ENCODE measurements at regions not wholly inside any gene's neighbourhood (a gene's known extent, or its start where the extent isn't known, plus 50 kb on each side); places are given as distances from the start of the nearest gene placed in this dataset.

DNA sequence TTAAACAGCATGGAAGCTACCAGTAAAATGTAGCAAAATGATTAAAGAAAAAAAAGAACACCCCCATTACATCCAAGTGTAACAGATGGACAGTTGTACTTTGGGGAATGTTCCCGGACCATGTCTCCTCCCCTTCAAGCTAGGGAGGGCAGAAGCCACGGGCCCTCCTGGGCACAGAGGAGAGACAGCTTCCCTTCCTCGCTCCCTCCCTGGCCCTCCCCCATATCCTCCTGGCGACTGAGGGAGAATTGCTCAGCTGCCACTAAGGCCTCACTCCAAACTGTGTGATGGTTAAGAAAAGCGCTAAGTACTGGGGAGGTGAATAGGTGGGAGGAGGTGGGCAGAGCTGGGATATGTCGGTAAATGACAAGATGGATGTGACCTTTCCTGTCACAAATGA, 358.0 kb downstream of the HRH4 start:
- H3K4me3 ChIP-seq (ENCODE audit: low read depth, low read length) = no peak overlapping the region
- TF ChIP-seq CTCF (IDR thresholded peaks at IDR 0.05; ENCODE audit: low read depth, low read length) = no peak
- no peak for DNase-seq (ENCODE audit: low read depth, low spot score)
- in situ Hi-C loops (cut with HindIII; ENCODE audit: low sequenced_read_pairs) = no loop called here

GRCh38 chr18:24819141-24819890, 358.9 kb downstream of the HRH4 start:
- DNase-seq (ENCODE audit: low read depth, low spot score) = no peak
- no peak for TF ChIP-seq CTCF (IDR thresholded peaks at IDR 0.05; ENCODE audit: low read depth, low read length)
- in situ Hi-C loops (cut with HindIII; ENCODE audit: low sequenced_read_pairs) = no loop called here
- H3K4me3 ChIP-seq (ENCODE audit: low read depth, low read length) = no peak overlapping the region

DNA sequence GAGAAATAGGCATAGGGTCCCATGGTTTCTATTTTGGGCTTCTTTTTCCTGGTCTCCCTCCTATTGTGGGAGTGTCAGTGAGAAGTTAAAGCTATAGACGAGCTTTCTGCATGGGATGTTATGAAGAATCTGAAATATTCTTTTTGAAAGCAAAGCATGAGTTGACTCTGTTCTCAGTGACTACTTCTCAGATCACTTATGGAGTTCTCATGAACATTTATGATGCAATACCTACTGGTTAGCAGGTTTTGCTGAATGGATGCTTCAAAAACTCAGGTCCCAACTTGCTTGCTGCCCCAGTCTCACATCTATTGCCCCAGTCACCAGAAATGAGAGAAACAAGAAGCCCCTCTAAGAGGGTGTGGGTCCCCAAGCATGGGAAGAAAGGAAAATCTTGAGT, 365.0 kb downstream of the HRH4 start:
- no peak for TF ChIP-seq CTCF (IDR thresholded peaks at IDR 0.05; ENCODE audit: low read depth, low read length)
- in situ Hi-C loops (cut with HindIII; ENCODE audit: low sequenced_read_pairs) = no loop called here
- no peak overlapping the region for H3K4me3 ChIP-seq (ENCODE audit: low read depth, low read length)
- DNase-seq (ENCODE audit: low read depth, low spot score) = no peak

DNA sequence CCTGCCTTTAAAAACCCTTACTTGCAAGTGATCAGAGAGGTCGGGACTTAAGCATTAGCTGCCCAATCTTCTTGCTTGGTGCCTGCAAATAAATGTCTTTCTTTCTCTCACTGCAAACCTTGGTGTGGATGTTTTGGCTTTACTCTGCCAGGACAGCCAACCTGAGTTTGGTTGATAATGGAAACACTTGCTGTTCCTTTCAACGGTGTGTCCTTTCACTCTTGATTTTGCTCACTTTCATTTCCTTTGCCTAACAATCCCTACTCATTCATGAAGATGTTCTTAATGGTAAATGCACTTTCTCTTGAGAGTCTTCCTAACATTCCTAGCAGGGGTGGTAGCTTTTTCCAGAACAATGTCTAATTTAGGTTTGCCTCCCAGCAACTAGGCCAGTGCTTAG, 366.2 kb downstream of the HRH4 start:
- no peak for DNase-seq (ENCODE audit: low read depth, low spot score)
- TF ChIP-seq CTCF (IDR thresholded peaks at IDR 0.05; ENCODE audit: low read depth, low read length) = no peak
- no peak overlapping the region for H3K4me3 ChIP-seq (ENCODE audit: low read depth, low read length)
- in situ Hi-C loops (cut with HindIII; ENCODE audit: low sequenced_read_pairs) = no loop called here

DNA sequence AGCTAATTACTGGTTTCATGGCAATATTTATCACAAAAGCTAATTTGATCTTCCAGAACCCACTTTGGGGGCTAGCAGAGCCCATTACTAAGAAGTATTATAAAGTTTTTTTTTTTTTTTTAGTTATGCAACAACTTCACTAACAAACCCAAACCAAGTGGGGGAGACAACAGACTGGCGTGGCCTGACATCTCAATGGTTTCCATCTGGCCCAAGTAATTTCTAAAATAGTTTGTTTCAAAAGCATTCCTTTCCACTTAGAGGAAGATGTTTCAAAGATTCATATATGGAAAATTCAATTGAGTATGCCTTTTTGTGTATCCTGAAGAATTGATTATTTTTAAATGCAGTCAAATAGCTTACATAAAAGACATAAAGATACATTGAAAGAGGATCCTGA, 367.1 kb downstream of the HRH4 start:
- DNase-seq (ENCODE audit: low read depth, low spot score) = no peak
- in situ Hi-C loops (cut with HindIII; ENCODE audit: low sequenced_read_pairs) = no loop called here
- TF ChIP-seq CTCF (IDR thresholded peaks at IDR 0.05; ENCODE audit: low read depth, low read length) = no peak
- H3K4me3 ChIP-seq (ENCODE audit: low read depth, low read length) = no peak overlapping the region

DNA sequence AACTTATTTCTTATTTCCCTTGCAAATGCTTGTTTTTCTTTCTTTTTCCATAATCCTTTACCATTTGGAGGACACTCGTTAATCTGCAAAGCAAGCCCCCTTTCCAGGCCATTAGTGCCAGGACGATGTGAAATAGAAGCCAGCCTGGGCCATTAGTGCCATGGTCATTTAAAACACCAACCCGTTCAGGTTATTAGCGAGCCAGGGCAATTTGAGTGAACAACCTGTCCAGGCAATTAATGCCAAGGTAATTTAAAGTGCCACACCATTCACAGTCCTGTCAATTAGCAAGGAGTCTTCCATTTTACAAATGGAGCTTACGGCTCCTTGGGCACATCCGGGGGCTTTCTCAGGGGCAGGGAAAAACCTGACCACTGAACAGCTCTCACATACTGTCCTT, 370.6 kb downstream of the HRH4 start:
- no peak overlapping the region for H3K4me3 ChIP-seq (ENCODE audit: low read depth, low read length)
- no peak for DNase-seq (ENCODE audit: low read depth, low spot score)
- in situ Hi-C loops (cut with HindIII; ENCODE audit: low sequenced_read_pairs) = no loop called here
- TF ChIP-seq CTCF (IDR thresholded peaks at IDR 0.05; ENCODE audit: low read depth, low read length) = no peak
